Activated CD8-positive, alpha-beta memory T cell treated with anti-CD3 and anti-CD28 coated beads for 36 hours (primary cell): ENCODE measurements at regions not wholly inside any gene's neighbourhood (a gene's known extent, or its start where the extent isn't known, plus 50 kb on each side); places are given as distances from the start of the nearest gene placed in this dataset.
"Not testable (repeated sequence)": the region's sequence is repeated elsewhere in the genome, so short reads cannot be mapped to it uniquely, and the experiment has no call there.

ENCODE experiments used
- CTCF ChIA-PET: fragments of 350-600 bp; sonication (Branson Sonifier 250); formaldehyde crosslinking; loops from one replicate; lab custom pipeline; 2021; ENCODE audit warnings: antibody characterized with exemption; lab: Charles Lee
- POLR2A ChIA-PET: fragments of 350-600 bp; sonication (Branson Sonifier 250); formaldehyde crosslinking; loops from one replicate; lab custom pipeline; 2021; ENCODE audit warnings: antibody characterized with exemption; lab: Charles Lee

DNA sequence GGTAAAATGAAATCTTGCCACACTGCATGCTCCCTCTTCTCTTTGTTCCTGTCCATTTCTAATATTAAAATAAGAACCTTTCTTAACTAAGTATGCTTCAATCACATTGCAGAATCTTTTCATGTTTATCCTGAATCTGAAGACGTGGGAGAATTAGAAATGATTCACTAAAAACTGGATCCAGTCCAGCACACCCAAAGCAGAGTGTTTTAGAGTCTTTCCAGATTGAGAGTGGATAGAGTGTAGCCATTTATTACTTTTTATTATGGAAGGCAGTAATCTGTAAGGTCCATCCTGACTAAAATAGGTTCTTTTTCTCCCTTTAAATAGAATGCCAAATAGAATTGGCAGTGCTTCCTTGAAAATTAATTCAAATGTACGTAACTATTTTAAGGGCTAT, 453.5 kb downstream of the TDRD3 start:
- CTCF ChIA-PET = no interaction called here
- POLR2A ChIA-PET = no interaction called here

DNA sequence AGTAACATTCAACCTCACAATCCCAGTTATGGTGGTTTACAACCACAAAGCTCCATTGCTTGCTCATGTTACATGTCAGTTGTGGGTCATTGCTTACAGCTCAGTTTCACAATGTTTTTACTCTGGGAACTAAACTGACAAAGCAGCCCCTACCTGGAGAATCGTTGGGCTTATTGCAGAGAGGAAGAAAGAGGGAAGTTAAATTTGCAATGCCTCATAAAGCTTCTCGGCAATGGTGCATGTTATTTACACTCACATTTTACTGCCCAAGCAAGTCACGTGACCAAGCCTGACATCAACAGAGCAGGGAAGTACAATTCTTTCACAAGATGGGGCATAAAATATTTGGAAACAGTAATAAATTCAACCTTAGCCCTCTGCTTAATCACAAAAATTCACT, 441.6 kb downstream of the TDRD3 start:
- ChIA-PET POLR2A (no interaction called here), CTCF (no interaction called here)

DNA sequence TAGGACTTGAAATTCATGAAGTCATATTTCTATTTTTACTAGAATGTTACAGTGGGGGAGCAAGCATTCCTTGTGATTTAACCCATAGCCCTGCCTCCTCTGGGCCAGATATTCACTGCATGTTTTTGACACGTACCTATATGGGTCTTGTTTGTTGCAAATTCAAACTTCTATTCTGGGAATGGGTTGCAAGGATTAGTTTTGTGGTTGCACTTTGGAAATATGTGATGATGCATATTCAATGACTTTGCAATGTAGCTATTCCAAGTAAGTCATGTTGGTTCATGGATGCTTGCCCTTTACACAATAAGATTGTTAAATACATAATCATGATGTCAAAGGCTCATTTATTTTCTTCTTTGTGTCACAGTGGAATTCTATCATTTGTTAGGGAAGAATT, 440.8 kb downstream of the TDRD3 start:
- ChIA-PET CTCF (no interaction called here), POLR2A (no interaction called here)

DNA sequence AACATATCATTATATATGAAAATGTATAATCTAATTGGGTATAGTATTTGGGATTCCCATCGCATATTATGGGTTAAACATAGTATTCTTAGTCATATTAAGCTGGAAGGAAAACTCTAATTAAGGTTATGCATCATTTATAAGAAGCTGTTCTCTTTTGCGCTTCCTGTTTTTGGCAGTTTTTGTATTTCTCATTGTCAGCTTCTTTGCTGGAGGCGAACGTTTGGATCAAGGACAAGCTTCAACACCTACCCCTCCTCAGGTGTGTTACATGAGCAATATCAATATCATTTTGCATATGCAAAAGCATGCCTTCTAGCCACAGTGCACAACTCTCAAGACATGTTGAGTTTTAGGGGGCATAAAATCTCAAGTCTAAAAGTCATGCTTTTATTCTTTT, 439.8 kb downstream of the TDRD3 start:
- CTCF ChIA-PET = no interaction called here

DNA sequence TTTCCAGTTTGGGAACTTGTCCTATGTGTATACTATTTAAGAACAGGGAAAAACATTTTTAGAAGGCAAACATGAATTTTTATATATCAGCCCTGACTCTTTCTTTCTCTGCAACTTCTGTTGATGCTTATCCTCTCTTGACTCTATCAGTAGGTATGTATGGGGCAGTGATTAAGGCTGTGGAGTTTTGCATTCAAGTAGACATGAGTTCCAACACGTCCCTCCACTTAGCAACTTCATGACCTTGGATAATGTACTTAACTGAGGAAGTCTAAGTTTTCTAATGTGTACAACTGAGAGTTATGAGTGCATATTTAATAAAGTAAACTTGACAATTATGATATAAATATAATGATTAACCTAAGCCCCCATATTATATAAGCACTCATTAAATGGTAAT, 414.6 kb downstream of the TDRD3 start:
- ChIA-PET CTCF (no interaction called here), POLR2A (no interaction called here)

More for the DNA sequence above, 439.8 kb downstream of the TDRD3 start:
- POLR2A ChIA-PET = no interaction called here

DNA sequence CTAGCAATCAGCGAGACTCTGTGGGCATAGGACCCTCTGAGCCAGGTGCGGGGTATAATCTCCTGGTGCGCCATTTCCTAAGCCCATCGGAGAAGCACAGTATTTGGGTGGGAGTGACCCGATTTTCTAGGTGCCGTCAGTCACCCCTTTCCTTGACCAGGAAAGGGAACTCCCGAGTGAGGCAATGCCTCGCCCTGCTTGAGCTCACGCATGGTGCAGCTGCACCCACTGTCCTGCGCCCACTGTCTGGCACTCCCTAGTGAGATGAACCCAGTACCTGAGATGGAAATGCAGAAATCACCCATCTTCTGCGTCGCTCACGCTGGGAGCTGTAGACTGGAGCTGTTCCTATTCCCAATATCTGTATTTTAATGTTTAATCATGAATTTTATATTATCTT, 408.6 kb downstream of the TDRD3 start:
- POLR2A ChIA-PET, CTCF ChIA-PET: not testable (repeated sequence)

DNA sequence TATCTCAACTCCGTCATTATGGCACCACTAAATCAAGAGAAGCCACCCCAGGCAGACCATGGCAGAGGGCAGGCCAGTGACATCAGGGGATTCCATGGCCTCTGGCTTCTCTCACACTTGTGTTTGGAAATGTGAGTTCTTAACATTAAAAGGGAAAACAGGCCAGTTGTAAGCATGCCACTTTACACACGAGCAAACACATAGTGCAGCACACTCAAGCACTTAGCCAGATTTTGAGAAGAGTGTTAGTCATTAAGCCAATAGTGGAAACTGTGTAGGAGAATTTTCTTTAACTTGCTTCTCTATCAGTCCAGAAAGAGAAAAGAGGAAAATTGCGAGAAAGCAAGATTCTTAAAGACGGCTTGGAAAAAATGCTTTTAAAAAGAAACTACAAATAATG, 401.5 kb downstream of the TDRD3 start:
- POLR2A ChIA-PET = no interaction called here
- CTCF ChIA-PET = no interaction called here

DNA sequence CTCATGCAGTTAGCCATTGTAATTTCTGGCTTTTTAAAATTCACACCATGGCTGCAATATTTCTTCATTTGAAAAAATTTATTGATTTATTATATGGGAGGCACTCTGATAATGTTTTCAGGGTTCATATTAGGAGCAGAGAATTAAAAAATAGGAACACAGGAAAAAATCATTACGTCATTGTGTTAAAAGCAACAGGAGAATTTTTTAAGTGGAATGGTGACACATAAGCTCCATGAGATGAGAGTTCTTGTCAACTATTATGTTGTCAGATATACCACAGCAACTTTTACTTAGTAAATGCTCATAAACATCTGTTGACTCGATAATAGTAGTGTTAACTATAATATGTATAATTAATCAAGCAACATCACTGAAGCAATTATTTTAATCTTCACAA, 400.1 kb downstream of the TDRD3 start:
- POLR2A ChIA-PET = no interaction called here
- CTCF ChIA-PET = no interaction called here

DNA sequence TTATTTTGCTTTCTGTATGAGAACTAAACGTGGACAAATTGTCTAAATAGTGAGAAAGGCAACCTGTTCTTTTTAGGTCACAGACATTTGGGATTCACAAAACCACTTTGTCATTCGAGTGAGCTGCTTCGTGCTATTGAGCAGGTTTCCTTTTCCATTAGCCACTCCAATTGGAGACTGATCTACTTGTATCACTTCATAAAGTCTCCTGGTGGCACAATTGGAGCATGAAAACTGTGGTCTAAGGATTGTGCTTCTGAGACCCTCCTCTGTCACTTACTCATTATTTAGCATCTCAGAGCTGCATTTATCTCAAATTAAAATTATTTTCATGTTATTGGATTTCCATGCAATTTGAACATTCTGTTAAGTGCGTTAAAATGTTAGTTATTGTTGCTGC, 397.7 kb downstream of the TDRD3 start:
- CTCF ChIA-PET = no interaction called here
- POLR2A ChIA-PET = no interaction called here

DNA sequence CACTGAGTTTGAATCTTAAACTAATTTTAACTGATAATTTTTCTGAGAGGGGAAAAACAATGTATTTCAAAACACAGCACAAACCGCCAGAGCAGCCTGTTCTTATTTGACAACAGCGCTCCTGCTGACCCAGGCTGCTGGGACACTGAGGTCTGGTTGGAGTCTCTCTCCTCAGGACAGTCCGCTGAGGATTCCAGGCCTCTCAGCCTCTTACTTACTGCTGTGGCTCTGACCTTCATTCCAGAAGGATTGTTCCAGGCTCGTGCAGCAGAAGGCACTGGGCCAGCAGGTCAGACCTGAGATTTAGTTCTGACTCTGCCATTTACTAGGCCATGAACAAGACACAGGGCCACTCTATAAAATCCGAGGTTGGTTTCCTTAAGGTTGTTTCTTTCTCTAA, 393.6 kb downstream of the TDRD3 start:
- POLR2A ChIA-PET = no interaction called here
- CTCF ChIA-PET = no interaction called here

DNA sequence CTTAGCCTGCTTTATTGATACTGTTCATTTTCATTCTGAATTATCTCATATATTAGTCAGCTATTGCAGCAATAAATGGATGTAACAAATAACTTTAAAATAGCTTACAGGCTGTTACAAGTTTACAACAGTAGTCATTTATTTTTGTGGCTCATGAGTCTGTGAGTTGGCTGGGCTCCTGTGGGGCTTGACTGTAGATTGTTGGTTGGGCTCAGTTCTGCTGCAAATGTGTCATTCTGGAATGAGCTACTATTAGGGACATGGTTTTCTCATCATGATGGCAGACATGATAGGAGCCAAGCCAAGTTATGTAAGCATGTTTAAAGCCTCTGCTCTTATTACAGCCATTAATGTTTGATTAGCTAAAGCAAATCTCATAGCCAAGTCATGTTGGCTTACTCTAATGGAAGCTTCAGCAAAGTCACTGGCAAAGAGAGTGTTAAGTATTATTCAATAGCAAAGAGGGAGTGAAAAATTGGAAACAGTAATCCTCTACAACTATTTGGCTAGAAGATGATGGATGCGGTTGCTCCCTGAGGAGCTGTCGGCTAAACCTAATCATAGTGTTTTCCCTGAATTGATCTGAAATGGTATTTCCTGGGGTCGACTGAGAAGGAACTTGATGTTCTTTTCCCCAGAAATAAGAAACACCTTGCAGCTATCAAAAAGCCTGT, 391.3 kb downstream of the TDRD3 start:
- ChIA-PET POLR2A (no interaction called here), CTCF (no interaction called here)

DNA sequence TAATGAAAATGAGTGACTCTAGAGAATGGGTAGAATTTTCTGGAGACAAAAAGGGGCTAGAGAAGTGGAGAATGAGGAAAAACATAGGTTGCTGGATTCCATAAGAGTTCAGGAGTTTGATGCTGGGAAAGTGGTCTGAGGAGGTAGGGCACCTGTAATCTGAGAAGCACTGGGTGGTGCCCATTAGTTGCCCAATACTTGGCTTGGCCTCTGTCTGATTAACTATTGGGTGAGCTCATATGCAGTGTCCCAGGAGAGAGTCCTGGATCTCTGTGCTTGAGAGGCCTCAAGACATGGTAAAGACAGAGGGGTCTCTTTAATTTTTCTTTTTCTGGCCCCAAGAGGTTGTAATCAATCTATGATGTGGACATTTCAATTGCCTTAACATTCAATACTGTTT, 390.1 kb downstream of the TDRD3 start:
- POLR2A ChIA-PET = no interaction called here
- CTCF ChIA-PET = interaction anchor here (0.5 kb wide), 1 partner anchor 8 kb away, joined by 3 read pairs; no protein-coding TSS in a partner anchor

DNA sequence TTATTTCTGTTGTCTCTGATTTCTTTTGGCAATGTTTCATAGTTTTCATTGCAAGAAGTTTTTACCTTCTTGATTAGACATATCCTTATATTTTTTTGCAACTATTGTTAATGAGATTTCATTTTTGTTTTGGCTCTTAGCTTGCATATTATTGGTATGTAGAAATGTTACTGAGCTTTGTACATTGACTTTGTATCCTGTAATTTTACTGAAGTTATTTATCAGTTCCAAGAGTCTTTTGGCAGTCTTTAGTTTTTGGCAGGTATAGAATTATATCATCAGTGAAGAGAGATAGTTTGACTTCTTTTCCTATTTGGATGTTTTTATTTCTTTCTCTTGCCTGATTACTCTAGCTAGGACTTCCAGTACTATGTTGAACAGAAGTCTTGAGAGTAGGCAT, 375.7 kb downstream of the TDRD3 start:
- ChIA-PET CTCF (no interaction called here), POLR2A (no interaction called here)

DNA sequence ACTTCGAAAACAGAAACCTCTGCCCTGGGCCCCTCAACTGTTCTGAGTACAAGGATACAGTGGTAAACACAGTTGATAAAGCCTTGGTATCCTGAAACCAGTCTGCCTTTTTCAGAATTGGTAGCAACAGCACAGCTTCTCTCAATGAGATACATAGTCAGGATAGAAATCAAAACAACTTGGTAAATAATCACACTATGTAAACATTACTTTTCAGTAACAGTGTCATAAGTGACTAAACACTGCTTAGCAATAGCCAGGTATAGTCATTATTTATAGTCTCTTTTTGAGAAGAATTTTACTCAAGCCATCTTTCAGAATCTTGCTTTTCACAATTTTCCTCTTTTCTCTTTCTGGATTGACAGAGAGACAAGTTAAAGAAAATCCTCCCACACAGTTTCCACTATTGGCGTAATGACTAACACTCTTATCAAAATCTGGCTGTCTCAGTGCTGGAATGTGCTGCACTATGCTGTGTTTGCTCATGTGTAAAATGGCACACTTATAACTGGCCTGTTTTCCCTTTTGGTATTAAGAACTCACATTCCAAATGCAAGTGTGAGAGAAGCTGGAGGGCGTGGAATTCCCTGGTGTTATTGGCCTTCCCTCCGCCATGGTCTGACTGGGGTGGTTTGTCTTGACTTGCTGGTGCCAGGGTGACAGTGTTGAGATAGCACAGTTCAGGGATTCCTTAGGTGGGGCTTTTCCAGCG, 368.8 kb downstream of the TDRD3 start:
- POLR2A ChIA-PET = no interaction called here
- CTCF ChIA-PET = no interaction called here

DNA sequence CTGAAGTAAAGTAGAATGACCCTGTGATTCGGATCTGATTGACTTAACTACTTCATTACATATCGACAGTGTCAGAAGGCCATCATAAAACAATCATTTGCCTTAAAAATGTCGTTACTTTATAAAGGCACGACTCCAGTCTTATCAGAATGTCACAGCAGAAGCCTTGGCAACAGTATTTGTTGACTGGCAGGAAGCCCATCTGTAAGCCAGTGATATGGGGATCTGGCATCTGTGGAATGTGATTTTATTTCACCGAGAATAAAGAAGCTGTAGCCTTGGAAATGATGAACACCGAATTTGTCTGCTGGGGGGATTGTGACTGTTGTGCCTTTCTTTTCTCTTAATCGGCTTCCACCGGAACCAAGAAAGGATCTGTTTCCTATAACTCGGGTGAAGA, 362.5 kb downstream of the TDRD3 start:
- POLR2A ChIA-PET = no interaction called here
- CTCF ChIA-PET = no interaction called here

DNA sequence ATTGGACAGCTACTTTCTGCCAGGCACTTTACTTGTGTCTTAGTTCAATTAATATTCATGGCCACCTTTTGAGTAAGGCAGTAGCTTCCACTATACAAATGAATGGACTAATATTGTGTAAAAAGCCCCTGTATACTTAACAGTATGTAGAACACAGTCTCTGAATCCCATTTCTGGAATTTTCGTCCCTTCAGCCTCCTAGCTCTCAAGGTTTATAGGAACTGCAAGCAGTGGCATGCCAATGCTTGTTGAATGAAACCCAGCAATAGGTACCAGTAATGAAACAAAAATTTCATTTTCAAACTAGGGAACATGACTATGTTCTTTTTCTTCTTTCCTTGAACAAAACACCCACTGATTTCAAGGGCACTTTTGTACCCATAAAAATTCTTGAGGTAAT, 361.6 kb downstream of the TDRD3 start:
- POLR2A ChIA-PET = no interaction called here

DNA sequence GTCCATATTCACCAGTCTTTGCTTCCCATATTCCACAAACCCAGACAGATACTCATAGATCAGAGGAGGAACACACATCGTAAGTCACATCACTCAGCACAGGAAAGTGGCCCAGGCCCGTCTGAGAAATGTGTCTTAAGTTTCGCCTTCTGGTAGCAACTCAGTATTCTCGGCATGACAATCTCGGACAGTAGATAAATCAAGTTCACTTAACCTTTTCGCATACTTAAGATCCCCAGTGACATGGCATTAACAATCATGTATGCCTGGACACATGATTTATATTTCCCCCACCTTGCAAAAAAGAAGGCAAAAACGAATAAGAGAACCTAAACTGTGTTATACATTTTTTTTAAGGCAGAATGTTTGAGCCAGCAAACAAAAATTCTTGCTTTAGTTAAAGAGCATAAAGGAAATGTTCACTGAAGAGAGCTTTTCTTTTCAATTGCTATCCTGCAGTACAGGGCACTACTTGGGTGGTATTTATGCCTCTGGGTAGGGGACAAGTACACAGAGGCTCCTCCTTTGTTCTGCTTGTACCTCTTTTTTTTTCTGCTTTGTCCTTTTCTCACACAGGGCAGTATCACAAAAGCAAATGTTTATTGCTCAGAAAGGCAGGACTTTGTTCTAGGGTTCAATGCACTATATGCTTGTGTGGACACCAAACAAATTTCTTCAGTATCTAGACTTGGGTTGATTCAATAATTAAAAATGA, 360.6 kb downstream of the TDRD3 start:
- ChIA-PET POLR2A (no interaction called here), CTCF (no interaction called here)

More for the DNA sequence above, 361.6 kb downstream of the TDRD3 start:
- CTCF ChIA-PET = no interaction called here

DNA sequence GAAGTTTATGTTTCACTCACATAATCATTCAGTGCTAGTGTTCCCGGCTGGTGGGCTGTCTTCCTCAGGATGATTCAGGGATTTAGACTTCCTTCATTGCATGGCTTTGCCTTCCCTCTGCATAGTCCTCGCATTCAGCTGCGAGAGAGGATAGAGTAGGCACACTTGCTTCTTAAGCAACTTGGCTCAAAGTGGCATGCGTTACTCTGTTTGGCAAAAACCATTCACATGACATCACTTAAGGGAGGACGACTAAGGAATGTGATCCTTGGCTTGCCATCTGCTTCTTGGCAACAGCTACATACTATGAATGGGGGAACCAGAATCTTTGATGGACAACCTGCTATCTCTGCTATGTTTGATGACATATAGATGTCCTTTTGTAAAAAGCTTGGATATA, 359.3 kb downstream of the TDRD3 start:
- ChIA-PET CTCF (no interaction called here), POLR2A (no interaction called here)

DNA sequence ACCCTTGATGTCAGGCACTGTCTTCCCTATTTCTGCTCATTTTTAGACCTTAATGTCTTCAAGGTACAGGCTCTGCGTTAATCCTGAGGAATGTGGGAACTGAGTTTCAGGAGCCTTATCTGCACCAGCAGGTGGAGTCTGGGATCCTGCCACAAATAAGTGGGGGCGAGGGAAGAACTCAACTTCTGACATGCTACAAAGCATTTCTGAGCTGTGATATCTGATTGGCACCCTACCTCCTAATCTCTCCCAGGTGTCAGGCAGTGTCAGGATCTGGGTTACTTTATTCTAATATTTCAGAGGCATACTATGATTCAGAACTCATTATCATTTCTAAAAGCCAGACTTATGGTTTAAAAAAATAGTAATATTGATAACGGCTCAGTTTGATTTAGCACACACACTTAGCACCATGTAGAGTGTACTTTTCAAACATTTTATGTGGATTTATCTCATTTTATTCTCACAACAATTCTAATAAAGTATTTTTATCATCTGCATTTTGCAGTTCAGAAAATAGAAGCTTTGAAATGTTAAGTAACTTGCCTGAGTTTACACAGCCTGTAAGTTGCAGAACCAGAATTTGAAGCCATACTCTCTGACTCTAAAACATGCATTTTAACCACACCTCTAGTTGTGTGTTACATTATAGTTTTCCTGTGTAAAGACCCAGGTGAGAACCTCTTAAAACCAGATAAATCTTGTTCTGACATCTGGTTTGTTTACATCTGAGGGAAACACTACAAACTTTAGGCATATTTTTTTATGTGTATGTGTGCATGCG, 358.6 kb downstream of the TDRD3 start:
- CTCF ChIA-PET = interaction anchor here (0.7 kb wide), 1 partner anchor 669 kb away, joined by 3 read pairs; no protein-coding TSS in a partner anchor
- POLR2A ChIA-PET = no interaction called here
